Loucy (cell line): ENCODE measurements at regions not wholly inside any gene's neighbourhood (a gene's known extent, or its start where the extent isn't known, plus 50 kb on each side); places are given as distances from the start of the nearest gene placed in this dataset.

Experiments
- H2AFZ ChIP-seq: fragments of 200-600 bp; sonication (generic); 2 replicates; pipeline ENCODE4 v1.6.0; 2016; ENCODE audit warnings: antibody characterized with exemption, mild to moderate bottlenecking, low read length, moderate library complexity
- H3F3A ChIP-seq: fragments of 200-600 bp; 2 replicates; pipeline ENCODE4 v1.6.0; 2016; ENCODE audit warnings: antibody characterized with exemption, low read depth, mild to moderate bottlenecking
- H3K27me3 ChIP-seq: fragments of 200-600 bp; sonication (generic); 2 replicates; pipeline ENCODE4 v1.6.1; 2014; ENCODE audit warnings: low read length, mild to moderate bottlenecking; ENCODE audit not compliant: insufficient read depth, poor library complexity, severe bottlenecking
- H3K36me3 ChIP-seq: fragments of 200-600 bp; sonication (generic); 2 replicates; pipeline ENCODE4 v1.6.1; 2016; ENCODE audit warnings: low read length; ENCODE audit not compliant: insufficient read depth
- H3K4me1 ChIP-seq: fragments of 200-600 bp; sonication (generic); 2 replicates; pipeline ENCODE4 v1.5.1; 2014; ENCODE audit warnings: low read length, mild to moderate bottlenecking; ENCODE audit not compliant: insufficient read depth, poor library complexity, severe bottlenecking
- H3K4me2 ChIP-seq: fragments of 200-600 bp; sonication (generic); 2 replicates; pipeline ENCODE4 v1.6.0; 2014; ENCODE audit warnings: antibody characterized with exemption, low read length, low read depth, mild to moderate bottlenecking; ENCODE audit not compliant: poor library complexity, severe bottlenecking
- H3K4me3 ChIP-seq: fragments of 200-600 bp; sonication (generic); 2 replicates; pipeline ENCODE4 v1.5.1; 2014; ENCODE audit warnings: low read length, mild to moderate bottlenecking, mixed read lengths; ENCODE audit not compliant: poor library complexity, severe bottlenecking
- H3K79me2 ChIP-seq: fragments of 200-600 bp; sonication (generic); 2 replicates; pipeline ENCODE4 v1.6.1; 2014; ENCODE audit warnings: low read length; ENCODE audit not compliant: insufficient read depth
- H3K9ac ChIP-seq: fragments of 200-600 bp; sonication (generic); 2 replicates; pipeline ENCODE4 v1.6.0; 2014; ENCODE audit warnings: mild to moderate bottlenecking, low read depth, low read length, moderate library complexity; ENCODE audit not compliant: poor library complexity, severe bottlenecking
- H3K9me2 ChIP-seq: fragments of 200-600 bp; sonication (generic); replicated peaks from 2 replicates; pipeline ENCODE4 v1.6.1; 2016; ENCODE audit warnings: low read depth, low read length, mixed read lengths
- H3K9me3 ChIP-seq: fragments of 200-600 bp; sonication (generic); 2 replicates; pipeline ENCODE4 v1.6.1; 2014; ENCODE audit warnings: mild to moderate bottlenecking, antibody characterized with exemption, low read length, low read depth; ENCODE audit not compliant: insufficient read depth
- H4K20me1 ChIP-seq: fragments of 200-600 bp; sonication (generic); 2 replicates; pipeline ENCODE4 v1.6.0; 2014; ENCODE audit warnings: antibody characterized with exemption, low read length, mild to moderate bottlenecking; ENCODE audit not compliant: insufficient read depth, poor library complexity, severe bottlenecking
- CTCF ChIP-seq: fragments of 200-600 bp; sonication (generic); conservative IDR thresholded peaks from 2 replicates; pipeline ENCODE4 v1.5.1; 2014; ENCODE audit warnings: mild to moderate bottlenecking, antibody characterized with exemption, low read length
- EZH2phosphoT487 ChIP-seq: fragments of 200-600 bp; IDR thresholded peaks from 2 replicates; pipeline ENCODE4 v1.6.1; 2018; ENCODE audit warnings: antibody characterized with exemption, mild to moderate bottlenecking, moderate library complexity, borderline replicate concordance

GRCh38 chr2:18399601-18400000 lies 160.9 kb downstream of the RDH14 start:
- Histone ChIP-seq H4K20me1 (no peaks in the 10 kb centered on the region), H3K36me3 (no peaks in the 10 kb centered on the region), H3K9me2 (no peaks in the 10 kb centered on the region), H2AFZ (no peak overlapping the region), H3K27me3 (no peaks in the 10 kb centered on the region), H3K4me2 (no peak overlapping the region), H3K4me1 (no peaks in the 10 kb centered on the region), H3K79me2 (no peaks in the 10 kb centered on the region), H3F3A (no peaks in the 10 kb centered on the region), H3K9ac (no peak overlapping the region), H3K4me3 (no peak overlapping the region), H3K9me3 (no peaks in the 10 kb centered on the region)
- no peak for TF ChIP-seq CTCF
- TF ChIP-seq EZH2phosphoT487 = no peak

DNA sequence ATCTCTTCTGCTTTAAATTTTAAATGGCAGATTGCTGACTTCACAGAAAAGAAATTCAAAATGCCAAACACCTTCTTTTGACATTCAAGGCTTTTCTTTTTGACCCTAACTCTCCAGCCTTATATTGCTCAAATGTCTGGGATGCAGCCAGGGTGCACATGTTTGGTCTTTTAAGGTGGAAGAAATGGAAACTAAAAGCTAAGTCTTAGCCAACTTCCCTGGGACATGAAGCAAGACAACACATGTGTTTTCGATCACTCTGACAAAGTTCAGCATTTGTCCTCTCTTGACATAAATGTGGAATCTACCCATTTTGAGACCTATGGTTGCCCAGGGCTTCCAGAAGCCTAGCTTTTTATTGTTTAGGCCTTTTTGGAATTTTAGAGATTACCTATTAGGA lies 161.6 kb downstream of the RDH14 start:
- Histone ChIP-seq H3F3A (no peaks in the 10 kb centered on the region), H3K9me2 (no peaks in the 10 kb centered on the region), H3K36me3 (no peaks in the 10 kb centered on the region), H3K27me3 (no peaks in the 10 kb centered on the region), H3K4me3 (no peak overlapping the region), H3K79me2 (no peaks in the 10 kb centered on the region), H3K9ac (no peak overlapping the region), H3K4me2 (no peak overlapping the region), H2AFZ (no peak overlapping the region), H4K20me1 (no peaks in the 10 kb centered on the region), H3K9me3 (no peaks in the 10 kb centered on the region), H3K4me1 (no peaks in the 10 kb centered on the region)
- TF ChIP-seq CTCF = no peak
- no peak for TF ChIP-seq EZH2phosphoT487

GRCh38 chr2:18396329-18397010 lies 164.0 kb downstream of the RDH14 start:
- no peaks in the 10 kb centered on the region for H3K36me3 ChIP-seq
- no peak overlapping the region for H3K9ac ChIP-seq
- H3F3A ChIP-seq = no peaks in the 10 kb centered on the region

More at GRCh38 chr2:18396329-18397010, 164.0 kb downstream of the RDH14 start:
- Histone ChIP-seq H3K79me2 (no peaks in the 10 kb centered on the region), H3K27me3 (no peaks in the 10 kb centered on the region), H3K9me2 (no peaks in the 10 kb centered on the region), H2AFZ (no peak overlapping the region), H3K4me2 (no peak overlapping the region), H3K9me3 (no peaks in the 10 kb centered on the region), H3K4me1 (no peaks in the 10 kb centered on the region), H4K20me1 (no peaks in the 10 kb centered on the region), H3K4me3 (no peak overlapping the region)
- TF ChIP-seq CTCF = no peak
- TF ChIP-seq EZH2phosphoT487 = no peak
